GM12865 (cell line): ENCODE measurements at regions not wholly inside any gene's neighbourhood (a gene's known extent, or its start where the extent isn't known, plus 50 kb on each side); places are given as distances from the start of the nearest gene placed in this dataset.

Experiments used
- DNase-seq: peaks from one replicate; pipeline ENCODE4 v3.0.0; 2010; ENCODE audit warnings: low read depth
- H3K4me3 ChIP-seq: 2 replicates; pipeline ENCODE4 v1.5.1; 2011; ENCODE audit warnings: mild to moderate bottlenecking, low read depth, low read length, control low read depth
- TF ChIP-seq, protein P1 (sequence below): IDR thresholded peaks from 2 replicates; pipeline ENCODE4 v1.5.1; 2011; ENCODE audit warnings: low read length, control low read depth, low read depth, inconsistent platforms; ENCODE audit not compliant: insufficient read depth; ENCODE audit errors: missing control alignments

GRCh38 chr18:53817976-53818950 lies 406.2 kb downstream of the MBD2 start:
- DNase-seq, result no peak
- H3K4me3 ChIP-seq, result no peak overlapping the region
- TF ChIP-seq, protein P1, sequence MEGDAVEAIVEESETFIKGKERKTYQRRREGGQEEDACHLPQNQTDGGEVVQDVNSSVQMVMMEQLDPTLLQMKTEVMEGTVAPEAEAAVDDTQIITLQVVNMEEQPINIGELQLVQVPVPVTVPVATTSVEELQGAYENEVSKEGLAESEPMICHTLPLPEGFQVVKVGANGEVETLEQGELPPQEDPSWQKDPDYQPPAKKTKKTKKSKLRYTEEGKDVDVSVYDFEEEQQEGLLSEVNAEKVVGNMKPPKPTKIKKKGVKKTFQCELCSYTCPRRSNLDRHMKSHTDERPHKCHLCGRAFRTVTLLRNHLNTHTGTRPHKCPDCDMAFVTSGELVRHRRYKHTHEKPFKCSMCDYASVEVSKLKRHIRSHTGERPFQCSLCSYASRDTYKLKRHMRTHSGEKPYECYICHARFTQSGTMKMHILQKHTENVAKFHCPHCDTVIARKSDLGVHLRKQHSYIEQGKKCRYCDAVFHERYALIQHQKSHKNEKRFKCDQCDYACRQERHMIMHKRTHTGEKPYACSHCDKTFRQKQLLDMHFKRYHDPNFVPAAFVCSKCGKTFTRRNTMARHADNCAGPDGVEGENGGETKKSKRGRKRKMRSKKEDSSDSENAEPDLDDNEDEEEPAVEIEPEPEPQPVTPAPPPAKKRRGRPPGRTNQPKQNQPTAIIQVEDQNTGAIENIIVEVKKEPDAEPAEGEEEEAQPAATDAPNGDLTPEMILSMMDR, result no peak

GRCh38 chr18:53800171-53800570 lies 424.3 kb downstream of the MBD2 start:
- no peak overlapping the region for H3K4me3 ChIP-seq
- no peak for DNase-seq
- TF ChIP-seq, protein P1, result no peak

- DNase-seq, result no peak
- TF ChIP-seq, protein P1, result no peak
- H3K4me3 ChIP-seq, result no peak overlapping the region
Observed at GRCh38 chr18:53799134-53799533, 425.3 kb downstream of the MBD2 start.

GRCh38 chr18:53798516-53798915 lies 426.0 kb downstream of the MBD2 start:
- no peak for DNase-seq
- TF ChIP-seq, protein P1, result no peak

DNA sequence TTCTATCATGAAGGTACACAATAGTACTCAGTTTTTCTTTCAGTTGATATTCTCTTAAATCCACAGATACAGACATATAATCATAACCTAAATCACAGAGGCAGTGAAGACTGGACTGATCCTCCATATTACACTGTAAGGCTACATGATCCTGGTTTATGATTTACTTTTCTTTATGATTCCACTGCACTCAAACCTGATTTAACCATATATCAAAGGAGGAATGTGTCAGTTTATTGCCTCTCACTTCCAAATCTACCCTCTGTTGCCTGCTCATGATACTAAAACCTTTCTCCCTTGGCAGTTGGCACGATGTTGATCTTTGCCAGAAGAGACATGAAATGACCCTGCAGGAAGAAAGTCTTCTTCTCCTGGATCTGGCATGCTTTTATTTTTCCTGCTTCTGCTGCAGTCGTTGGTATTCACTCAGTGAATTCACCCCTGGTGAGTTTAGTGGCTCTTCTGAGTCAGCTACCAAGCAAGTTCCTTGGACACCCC lies 426.4 kb downstream of the MBD2 start:
- DNase-seq, result no peak
- TF ChIP-seq, protein P1, result no peak
- H3K4me3 ChIP-seq, result no peak overlapping the region

More at GRCh38 chr18:53798516-53798915, 426.0 kb downstream of the MBD2 start:
- H3K4me3 ChIP-seq, result no peak overlapping the region

DNA sequence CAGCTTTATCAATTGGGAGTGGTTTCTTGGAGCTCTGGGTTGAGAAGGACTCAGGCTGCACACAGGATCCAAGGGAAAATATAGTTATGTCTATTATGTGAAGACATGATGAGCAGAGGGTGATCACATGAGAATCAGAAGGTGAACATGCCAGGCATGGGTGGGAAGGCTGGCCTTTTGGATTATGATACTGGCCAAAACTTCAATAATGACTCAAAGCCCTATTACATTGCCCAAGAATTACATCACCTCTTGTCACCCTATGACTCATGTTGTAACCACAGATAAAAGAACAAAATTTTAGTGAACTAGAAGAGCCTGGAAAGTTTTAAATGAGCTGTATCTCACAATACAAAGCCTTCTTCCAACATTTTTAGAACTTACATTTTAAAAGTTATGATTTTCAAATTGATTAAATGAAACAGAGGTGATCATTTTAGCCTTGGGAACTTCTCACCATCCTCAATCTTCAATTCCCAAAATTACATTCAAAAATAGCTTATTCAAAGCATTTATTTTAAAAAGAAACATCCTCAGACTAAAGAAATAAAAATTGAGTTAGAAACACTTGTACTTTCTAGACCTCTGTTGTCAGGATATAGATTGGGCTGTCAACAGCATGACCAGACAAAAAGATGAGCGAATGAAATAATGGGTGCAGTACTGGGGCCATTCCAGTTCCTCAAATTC lies 428.3 kb downstream of the MBD2 start:
- peak; percentile 37 for DNase-seq
- H3K4me3 ChIP-seq, result no peak overlapping the region
- TF ChIP-seq, protein P1, result no peak
